ENCODE measurements at regions not wholly inside any gene's neighbourhood (a gene's known extent, or its start where the extent isn't known, plus 50 kb on each side); places are given as distances from the start of the nearest gene placed in this dataset.
"Not testable (repeated sequence)": the region's sequence is repeated elsewhere in the genome, so short reads cannot be mapped to it uniquely, and the experiment has no call there.

- no peak for DNase-seq (ENCODE audit: low read depth in 2 of 3, low spot score in 2 of 3)
Observed at GRCh38 chr2:146544701-146545100, 1300.1 kb upstream of the ACVR2A start.

- DNase-seq (ENCODE audit: low read depth in 2 of 3, low spot score in 2 of 3): no peak
Observed at GRCh38 chr2:146541896-146542295, 1302.9 kb upstream of the ACVR2A start.

DNA sequence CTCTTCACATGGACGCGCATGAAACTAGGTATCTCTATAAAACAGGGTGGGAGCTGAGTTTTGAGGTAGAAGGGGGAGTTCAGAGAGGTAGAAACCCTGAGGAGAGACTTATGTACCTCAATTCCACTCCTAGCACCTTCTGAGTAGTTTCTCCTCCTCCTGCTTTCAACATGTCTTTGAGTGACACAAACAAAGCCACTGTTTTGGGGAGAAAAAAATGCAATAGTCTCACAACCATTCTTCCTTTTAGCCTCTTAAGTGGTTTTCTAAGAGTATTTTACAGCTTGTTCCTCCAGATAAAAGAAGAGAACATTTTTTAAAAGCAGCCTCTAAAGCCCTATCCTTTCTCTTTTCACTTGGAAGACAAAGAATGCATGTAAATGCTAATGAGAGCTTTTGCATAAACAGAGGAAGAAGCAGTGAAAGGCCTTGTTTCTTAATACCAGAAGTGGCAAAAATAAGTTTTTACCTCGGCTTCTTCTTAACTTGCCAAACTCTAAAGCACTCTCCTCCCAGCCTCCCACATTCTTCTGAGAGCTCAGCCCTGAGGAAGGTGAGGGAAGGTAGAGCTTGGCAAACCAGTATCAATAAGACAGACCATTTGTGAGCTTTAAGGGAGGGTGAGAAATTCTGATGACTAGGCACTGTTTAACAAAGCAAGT, 1304.4 kb upstream of the ACVR2A start:
- no peak for DNase-seq (ENCODE audit: low read depth in 2 of 3, low spot score in 2 of 3)

DNA sequence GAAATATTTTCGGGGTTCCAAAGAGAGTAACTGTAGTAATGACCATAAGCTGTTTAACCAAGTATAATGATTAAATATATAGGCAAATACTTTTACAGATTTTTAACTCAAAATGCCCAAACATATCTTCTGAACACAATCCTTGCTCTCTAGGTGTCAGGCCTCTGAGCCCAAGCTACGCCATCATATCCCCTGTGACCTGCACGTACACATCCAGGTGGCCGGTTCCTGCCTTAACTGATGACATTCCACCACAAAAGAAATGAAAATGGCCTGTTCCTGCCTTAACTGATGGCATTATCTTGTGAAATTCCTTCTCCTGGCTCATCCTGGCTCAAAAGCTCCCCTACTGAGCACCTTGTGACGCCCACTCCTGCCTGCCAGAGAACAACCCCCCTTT, 1305.1 kb upstream of the ACVR2A start:
- DNase-seq (ENCODE audit: low read depth in 2 of 3, low spot score in 2 of 3): not testable (repeated sequence)

DNA sequence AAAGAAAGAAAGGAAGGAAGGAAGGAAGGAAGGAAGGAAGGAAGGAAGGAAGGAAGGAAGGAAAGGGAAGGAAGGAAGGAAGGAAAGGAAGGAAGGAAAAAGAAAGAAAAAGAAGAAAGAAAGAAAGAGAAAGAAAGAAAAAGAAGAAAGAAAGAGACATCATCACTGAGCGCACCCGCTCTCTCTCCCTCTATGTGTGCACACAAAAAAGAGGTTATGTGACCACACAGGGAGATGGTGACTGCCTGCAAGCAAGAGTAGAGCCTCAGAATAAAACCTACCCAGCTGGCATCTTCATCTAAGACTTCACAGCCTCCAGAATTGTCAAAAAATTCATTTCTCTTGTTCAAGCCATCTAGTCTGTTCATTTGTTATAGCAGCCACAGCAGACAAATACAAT, 1307.4 kb upstream of the ACVR2A start:
- no peak for DNase-seq (ENCODE audit: low read depth in 2 of 3, low spot score in 2 of 3)

DNA sequence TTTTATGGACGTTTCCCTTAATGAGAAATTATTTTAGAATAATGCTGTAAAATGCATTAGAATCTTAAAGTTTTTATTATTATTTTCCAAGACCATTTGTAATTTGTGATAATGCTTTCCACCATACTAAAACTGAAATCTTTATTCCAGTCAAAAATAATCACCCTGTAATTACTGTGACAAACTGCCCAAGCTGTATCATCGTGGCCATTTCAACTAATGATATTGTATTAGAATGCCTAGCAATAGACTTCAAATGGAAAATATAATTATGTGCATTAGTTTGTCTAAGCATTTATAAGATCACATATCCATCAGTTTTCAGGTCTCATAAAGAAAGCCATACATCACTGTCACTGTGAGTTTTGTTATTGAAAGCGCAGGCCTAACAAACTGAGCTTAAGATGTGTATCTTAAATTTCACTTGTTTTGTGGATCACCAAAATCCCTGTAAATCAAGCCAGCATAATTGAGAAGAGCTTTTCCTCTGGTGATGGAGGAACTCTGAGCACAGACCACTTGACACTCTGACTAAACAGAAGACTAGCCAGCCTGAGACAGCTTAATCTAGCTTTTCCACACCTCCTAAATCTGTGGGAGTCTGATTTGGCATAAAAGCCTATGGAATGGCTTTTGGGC, 1312.2 kb upstream of the ACVR2A start:
- no peak for DNase-seq (ENCODE audit: low read depth in 2 of 3, low spot score in 2 of 3)

DNA sequence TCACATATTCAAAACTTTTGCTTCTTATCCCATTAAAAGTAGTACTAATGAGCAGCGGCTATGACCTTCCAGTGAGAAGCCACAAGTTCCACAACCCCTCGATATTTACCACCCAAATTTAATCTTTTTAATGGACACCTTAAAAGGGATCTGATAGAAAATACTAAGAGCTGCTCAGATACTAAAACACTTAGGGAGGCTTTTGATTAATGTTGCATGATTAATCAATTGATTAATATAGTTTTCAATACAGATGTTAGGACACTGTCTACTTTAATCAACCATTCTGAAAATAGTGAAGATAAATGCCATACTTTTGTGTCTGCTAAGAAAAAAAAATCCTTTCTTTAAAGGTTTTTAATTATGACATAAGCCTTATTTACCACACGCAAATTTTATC, 1312.8 kb upstream of the ACVR2A start:
- no peak for DNase-seq (ENCODE audit: low read depth in 2 of 3, low spot score in 2 of 3)

DNA sequence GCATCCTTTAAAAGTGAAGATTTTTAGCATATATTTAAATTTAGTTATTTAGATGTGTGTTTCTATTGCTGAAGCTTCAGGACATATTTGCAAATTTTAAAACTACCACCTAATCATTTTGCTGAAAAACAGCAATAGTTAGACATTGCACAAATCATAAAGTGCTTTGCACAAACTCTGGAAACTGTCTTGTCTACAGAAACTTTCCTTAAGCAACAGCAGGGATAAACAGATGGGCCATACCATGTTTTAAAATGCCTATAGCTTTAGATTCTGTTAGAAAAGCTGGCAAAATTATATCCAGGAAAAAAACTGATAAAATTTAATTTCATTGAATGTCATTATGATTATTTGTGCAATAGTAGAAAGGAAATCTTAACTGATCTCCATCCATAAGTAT, 1313.9 kb upstream of the ACVR2A start:
- DNase-seq (ENCODE audit: low read depth in 2 of 3, low spot score in 2 of 3): no peak

- no peak for DNase-seq (ENCODE audit: low read depth in 2 of 3, low spot score in 2 of 3)
Observed at GRCh38 chr2:146527166-146527565, 1317.7 kb upstream of the ACVR2A start.

DNA sequence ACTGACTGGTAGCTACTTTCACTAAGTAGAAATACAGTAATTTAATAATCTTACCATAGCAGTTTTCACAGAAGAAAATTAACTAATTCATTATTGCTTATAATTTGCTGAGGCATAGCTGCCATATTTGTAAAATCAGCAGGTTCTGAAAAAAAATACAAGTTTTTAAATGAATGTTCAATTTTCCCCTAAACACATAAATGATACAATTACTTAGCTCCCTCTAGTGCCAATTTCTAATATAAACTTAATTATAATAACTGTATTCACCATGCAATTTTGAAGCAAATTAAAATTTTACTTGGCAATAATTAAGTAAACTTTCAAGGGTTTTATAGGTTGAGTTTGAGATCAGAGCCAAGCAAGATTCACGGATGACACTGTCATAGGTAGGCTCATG, 1321.6 kb upstream of the ACVR2A start:
- no peak for DNase-seq (ENCODE audit: low read depth in 2 of 3, low spot score in 2 of 3)

DNA sequence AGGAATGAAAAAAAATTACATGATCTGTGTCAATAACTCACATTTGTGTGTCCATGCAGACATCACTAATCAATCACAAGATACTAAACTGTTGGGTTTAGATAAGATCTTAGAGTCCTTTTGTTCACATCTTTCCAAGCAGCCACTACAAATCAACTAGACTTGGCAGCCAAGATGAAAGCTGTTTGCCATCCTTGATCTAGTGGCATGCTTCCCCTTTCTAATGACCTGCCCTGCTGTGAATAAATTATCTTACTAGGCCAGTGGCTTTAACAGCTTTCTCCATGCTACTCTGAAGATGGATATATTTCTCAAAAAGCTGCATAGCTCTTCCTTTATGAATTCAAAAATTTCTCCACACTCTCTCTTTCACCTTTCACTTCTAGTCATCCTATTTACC, 1338.0 kb upstream of the ACVR2A start:
- no peak for DNase-seq (ENCODE audit: low read depth in 2 of 3, low spot score in 2 of 3)

- no peak for DNase-seq (ENCODE audit: low read depth in 2 of 3, low spot score in 2 of 3)
Observed at GRCh38 chr2:146503366-146503765, 1341.5 kb upstream of the ACVR2A start.

GRCh38 chr2:146496248-146496647, 1348.6 kb upstream of the ACVR2A start:
- DNase-seq (ENCODE audit: low read depth in 2 of 3, low spot score in 2 of 3): no peak

- no peak for DNase-seq (ENCODE audit: low read depth in 2 of 3, low spot score in 2 of 3)
Observed at GRCh38 chr2:146489386-146489785, 1355.4 kb upstream of the ACVR2A start.

DNA sequence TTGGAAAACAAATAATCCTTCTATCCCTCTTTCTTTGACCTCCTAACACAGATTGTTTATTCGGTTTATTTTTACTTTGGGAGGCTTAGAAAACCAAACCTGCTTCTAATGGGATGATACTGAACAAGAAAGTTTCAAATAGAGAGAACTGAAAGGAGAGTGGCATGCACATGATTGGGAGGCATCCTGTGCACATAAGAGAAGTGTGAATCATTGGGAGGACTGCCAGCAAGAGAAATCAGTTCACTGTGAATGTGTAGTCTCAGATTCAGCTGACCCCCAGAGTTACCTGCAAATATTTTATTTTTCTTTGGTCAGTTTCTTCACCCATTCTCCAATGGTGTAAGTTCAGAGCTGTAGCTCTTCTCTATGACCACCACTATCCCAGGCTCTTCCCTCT, 1363.2 kb upstream of the ACVR2A start:
- DNase-seq (ENCODE audit: low read depth in 2 of 3, low spot score in 2 of 3): no peak

DNA sequence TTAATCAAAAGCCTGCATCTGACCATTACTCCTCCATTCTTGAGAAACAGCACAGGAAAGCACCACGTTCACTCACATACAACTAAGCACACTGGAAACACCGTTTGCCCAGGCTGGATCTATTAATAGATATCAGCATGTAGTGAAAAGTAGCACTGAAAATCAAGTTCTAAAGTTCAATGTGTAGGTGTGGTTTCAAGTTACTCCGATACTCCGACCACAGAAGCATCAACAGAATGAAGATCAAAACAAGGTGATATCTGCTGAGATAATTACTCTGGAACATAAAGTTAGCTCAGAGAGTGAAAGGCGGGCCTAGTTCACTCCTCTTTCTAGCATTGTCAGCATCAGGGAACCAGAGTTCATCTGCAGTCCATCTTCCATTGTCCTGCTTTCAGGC, 1367.4 kb upstream of the ACVR2A start:
- DNase-seq (ENCODE audit: low read depth in 2 of 3, low spot score in 2 of 3): no peak

GRCh38 chr2:146468578-146468977, 1376.3 kb upstream of the ACVR2A start:
- no peak for DNase-seq (ENCODE audit: low read depth in 2 of 3, low spot score in 2 of 3)

GRCh38 chr2:146467425-146467824, 1377.4 kb upstream of the ACVR2A start:
- DNase-seq (ENCODE audit: low read depth in 2 of 3, low spot score in 2 of 3): no peak

DNA sequence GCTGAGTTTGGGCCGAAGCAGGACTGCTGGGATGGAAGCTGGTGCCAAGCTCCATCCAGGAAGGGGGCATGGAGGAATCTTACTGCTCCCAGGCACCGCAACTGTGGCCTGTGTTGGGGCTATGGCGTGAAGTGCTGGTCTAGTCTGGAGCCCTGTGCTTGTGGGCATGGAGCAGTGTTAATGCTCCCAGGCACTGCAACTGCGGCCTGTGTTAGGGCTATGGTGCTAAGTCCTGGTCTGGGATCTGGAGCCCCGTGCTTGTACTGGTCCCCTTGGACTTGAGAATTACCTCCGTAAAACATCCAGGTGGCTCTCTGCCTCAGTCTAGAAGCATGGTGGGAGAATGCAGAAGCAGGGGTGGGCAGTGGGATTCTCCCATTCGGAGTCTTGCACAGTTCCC, 1379.4 kb upstream of the ACVR2A start:
- no peak for DNase-seq (ENCODE audit: low read depth in 2 of 3, low spot score in 2 of 3)

DNA sequence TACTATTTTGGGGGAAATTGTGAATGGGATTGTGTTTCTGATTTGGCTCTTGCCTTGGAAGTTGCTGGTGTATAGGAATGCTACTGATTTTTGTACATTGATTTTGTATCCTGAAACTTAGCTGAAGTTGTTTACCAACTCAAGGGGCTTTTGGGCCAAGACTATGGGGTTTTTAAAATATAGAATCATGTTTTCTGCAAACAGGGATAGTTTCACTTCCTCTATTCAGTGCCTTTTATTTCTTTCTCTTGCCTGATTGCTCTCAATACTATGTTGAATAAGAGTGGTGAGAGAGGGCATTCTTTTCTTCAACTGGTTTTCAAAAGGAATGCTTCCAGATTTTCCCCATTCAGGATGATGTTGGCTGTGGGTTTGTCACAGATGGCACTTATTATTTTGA, 1383.8 kb upstream of the ACVR2A start:
- DNase-seq (ENCODE audit: low read depth in 2 of 3, low spot score in 2 of 3): no peak

GRCh38 chr2:146458585-146458984, 1386.2 kb upstream of the ACVR2A start:
- DNase-seq (ENCODE audit: low read depth in 2 of 3, low spot score in 2 of 3): no peak

DNA sequence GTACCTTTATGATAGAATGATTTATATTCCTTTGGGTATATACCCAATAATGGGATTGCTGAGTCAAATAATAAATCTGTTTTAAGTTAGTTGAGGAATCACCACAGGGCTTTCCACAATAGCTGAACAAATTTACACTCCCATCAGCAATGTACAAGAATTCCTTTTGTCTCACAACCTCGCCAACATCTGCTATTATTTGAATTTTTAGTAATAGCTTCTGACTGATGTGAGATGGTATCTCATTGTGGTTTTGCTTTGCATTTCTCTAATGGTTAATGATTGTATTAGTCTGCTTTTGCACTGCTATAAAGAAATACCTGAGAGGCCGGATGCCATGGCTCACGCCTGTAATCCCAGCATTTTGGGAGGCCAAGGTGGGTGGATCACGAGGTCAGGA, 1387.6 kb upstream of the ACVR2A start:
- no peak for DNase-seq (ENCODE audit: low read depth in 2 of 3, low spot score in 2 of 3)

- no peak for DNase-seq (ENCODE audit: low read depth in 2 of 3, low spot score in 2 of 3)
Observed at GRCh38 chr2:146455325-146455724, 1389.5 kb upstream of the ACVR2A start.

Data from activated CD8-positive, alpha-beta memory T cell treated with anti-CD3 and anti-CD28 coated beads for 48 hours (primary cell).